EH (cell line): ENCODE measurements at regions not wholly inside any gene's neighbourhood (a gene's known extent, or its start where the extent isn't known, plus 50 kb on each side); places are given as distances from the start of the nearest gene placed in this dataset.
"Not testable (repeated sequence)": the region's sequence is repeated elsewhere in the genome, so short reads cannot be mapped to it uniquely, and the experiment has no call there.

Experiments
- DNase-seq: peaks from one replicate; pipeline ENCODE4 v3.0.0-alpha.2; 2015; ENCODE audit warnings: low read depth

GRCh38 chr5:101643794-101644193, 652.3 kb downstream of the SLCO4C1 start:
- DNase-seq = no peak

DNA sequence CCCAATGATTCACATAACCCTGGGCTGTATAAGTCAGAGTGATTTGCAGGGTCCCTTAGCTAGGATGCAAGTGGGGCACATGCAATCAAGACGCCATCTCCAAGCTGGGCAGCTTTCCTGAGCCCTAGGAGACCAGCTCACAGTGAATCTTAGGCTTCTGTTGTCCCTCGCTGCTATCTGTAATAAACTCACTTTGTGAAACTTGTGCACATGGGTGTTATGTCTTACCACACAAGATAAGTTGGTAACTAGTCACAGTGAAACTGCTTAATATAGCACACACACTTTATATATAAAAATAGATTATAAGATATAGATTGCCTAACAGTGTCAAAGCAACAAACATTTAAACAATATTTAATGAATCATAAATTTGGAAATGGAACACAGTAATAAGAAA, 658.5 kb downstream of the SLCO4C1 start:
- DNase-seq = no peak

- not testable (repeated sequence) for DNase-seq
These were observed 668.3 kb downstream of the SLCO4C1 start for GRCh38 chr5:101627770-101628169.

GRCh38 chr5:101626572-101626971, 669.5 kb downstream of the SLCO4C1 start:
- DNase-seq = no peak

DNA sequence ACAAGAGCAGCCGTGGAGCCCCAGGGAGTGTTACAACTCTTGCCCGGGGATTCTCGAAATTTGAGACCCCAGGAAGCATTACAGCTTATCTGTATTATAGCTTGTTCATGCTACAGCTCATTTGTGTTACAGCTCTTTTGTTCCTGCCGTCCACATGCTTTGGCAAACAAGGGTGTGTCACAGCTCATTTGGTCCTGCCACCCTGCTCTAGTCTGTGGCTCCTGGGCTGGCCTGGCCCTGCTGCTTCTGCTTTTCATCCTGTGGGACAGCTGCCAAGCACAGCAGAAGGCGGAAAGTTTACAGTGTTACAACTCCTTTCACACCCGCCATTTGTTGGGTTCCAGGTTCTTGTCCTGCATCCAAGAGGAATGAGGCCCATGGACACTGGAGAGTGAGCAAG, 685.0 kb downstream of the SLCO4C1 start:
- no peak for DNase-seq

DNA sequence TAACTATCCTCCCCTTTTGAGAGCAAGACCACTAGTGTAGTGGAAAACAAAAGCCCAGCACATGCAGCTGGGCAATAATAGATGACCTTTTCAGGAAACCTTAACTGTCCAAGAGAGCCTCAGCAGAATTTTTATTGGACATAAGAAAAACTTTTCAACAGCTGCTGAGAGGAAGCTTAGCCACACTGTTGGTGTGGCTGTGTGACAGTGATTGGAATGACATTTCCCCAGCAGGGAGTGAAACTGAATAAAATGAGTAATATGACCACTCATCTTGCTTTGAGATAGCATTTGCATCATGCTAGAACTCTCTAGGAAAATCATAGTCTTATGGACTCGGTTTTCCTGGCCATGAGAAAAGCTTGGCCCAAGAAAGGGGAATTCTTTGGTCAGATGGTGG, 687.8 kb downstream of the SLCO4C1 start:
- DNase-seq = peak; percentile 9

DNA sequence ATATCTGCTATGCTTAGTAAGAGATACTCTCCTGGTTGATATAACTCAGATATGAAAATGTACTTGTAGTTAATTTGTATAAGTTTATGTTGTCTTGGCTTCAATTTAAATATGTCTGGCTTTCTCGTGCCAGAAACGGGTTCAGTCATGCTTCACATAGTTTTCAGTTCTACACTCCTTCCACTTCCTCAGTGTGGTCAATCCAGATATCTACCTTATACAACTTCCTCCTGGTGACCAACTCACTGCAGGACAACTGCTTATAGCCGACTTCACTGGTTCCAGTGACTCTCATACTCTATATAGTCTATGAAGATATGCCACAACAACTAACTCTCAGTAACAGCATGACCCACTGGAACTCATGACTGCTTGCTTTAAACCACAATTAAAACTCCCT, 690.4 kb downstream of the SLCO4C1 start:
- no peak for DNase-seq

GRCh38 chr5:101600614-101601013, 695.5 kb downstream of the SLCO4C1 start:
- DNase-seq = no peak

DNA sequence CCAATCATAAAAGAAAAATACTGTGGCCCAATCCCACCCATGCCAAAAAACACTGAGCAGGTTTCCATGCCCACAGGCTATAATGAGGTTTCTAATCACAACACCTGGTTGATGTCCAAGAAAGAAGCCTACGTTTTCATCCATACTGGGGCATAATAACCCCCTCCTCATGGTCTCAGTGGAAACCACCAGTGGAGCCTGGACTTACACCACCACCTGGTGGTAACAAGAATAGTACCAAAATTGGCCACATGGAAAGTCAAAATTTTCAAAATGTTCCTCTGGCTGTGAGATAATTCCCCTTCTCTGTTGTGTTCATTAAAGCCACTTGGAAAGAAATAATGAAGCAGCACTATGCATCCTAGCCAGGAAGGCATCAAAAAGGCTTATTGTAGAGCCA, 687.3 kb upstream of the ST8SIA4 start:
- DNase-seq = no peak

DNA sequence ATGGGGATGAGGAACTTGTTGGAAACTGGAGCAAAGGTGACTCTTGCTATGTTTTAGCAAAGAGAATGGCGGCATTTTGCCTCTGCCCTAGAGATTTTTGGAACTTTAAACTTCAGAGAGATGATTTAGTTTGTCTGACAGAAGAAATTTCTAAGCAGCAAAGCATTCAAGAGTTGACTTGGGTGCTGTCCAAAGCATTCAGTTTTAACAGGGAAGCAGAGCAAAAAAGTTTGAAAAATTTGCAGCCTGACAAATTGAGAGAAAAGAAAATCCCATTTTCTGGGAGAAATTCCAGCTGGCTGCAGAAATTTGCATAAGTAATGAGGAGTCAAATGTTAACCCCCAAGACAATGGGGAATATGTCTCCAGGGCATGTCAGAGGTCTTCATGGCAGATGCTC, 682.3 kb upstream of the ST8SIA4 start:
- no peak for DNase-seq

GRCh38 chr5:101580591-101580990, 677.5 kb upstream of the ST8SIA4 start:
- no peak for DNase-seq

GRCh38 chr5:101574017-101574416, 670.9 kb upstream of the ST8SIA4 start:
- no peak for DNase-seq

- no peak for DNase-seq
These were observed 657.9 kb upstream of the ST8SIA4 start for GRCh38 chr5:101561018-101561417.

GRCh38 chr5:101543780-101544179, 640.7 kb upstream of the ST8SIA4 start:
- DNase-seq = no peak

DNA sequence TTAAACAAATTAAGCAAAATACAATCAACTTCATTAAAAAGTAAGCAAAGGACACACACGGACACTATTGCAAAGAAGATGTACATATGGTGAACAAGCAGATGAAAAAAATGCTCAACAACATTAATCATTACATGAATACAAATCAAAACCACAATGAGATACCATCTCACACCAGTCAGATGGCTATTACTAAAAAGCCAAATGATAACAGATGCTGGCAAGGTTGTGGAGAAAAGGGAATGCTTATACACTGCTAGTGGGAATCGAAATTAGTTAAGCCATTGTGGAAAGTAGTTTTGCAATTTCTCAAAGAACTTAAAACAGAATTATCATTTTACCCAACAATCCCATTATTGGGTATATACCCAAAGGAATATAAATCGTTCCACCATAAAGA, 636.2 kb upstream of the ST8SIA4 start:
- DNase-seq = no peak

DNA sequence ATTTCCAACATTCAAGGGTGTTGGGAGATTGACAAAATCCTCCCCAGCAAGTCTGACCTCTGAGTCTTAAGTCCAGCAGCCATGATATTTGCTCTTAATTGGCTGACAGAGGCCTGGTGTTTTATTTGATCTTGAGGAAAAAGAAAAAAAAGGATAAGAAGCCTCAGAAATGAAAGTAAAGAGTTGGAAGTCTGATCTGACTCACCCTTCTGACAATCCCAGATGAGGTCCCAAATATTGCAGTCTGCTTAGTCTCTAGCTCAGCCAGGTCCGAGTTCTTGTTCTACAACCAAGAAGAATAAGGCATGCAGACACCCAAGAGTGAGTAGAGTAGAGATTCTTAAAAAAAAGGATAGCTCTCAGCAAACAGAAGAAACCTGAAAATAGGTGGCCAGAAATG, 632.5 kb upstream of the ST8SIA4 start:
- peak; percentile 10 for DNase-seq

GRCh38 chr5:101534491-101535110, 631.5 kb upstream of the ST8SIA4 start:
- peak; percentile 3 for DNase-seq

DNA sequence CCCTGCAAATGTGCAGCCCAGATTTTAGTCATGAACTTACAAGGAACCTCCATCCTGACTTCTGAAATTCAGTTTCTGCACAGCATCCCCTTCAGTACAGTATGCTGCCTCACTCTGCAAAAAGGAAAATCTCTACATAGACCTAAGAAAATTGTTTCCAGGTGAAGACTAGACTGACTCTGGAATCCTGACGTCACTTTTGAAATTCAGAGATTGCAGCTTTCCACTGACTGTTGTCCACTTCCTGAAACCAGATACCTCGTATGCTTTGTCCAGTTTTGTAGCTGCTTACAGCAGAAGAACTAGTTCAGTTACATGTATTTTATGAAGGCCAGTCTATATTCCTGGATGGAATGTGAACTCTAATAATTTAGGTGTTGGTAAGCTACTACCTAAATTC, 629.3 kb upstream of the ST8SIA4 start:
- peak; percentile 3 for DNase-seq

DNA sequence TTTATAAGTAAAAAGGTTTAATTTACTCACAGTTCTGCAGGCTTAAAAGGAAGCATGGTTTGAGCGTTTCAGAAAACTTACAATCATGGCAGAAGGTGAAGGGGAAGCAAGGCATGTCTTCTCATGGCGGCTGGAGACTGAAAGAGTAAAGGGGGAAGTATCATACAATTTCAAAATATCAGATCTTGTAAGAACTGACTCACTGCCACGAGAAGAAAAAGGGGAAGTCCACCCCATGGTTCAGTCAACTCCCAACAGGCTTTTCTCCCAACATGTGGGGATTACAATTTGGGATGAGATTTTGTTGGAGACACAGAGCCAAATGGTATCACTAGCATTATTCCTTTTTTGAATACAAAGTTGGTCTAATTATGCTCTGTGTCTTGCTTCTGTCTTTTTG, 627.9 kb upstream of the ST8SIA4 start:
- DNase-seq = no peak

GRCh38 chr5:101529094-101529493, 626.0 kb upstream of the ST8SIA4 start:
- DNase-seq = not testable (repeated sequence)

DNA sequence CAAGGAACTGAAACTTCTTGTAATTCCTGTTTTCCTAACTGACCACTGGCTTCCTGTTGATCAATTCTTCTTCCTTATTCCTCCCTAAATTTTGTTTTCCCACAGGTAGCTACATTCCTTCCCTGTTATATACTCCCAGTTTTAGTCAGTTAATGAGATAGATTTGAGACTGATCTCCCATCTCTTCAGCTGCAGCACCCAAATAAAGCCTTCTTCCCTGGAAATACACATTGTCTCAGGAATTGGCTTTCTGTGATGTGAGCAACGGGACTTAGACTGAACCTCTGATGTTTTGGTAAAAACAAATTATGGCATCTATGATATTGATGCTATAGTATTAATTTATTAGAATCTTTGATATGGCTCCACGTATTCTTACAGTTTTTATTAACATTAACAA, 617.3 kb upstream of the ST8SIA4 start:
- DNase-seq = no peak

- no peak for DNase-seq
These were observed 614.7 kb upstream of the ST8SIA4 start for GRCh38 chr5:101517795-101518194.

DNA sequence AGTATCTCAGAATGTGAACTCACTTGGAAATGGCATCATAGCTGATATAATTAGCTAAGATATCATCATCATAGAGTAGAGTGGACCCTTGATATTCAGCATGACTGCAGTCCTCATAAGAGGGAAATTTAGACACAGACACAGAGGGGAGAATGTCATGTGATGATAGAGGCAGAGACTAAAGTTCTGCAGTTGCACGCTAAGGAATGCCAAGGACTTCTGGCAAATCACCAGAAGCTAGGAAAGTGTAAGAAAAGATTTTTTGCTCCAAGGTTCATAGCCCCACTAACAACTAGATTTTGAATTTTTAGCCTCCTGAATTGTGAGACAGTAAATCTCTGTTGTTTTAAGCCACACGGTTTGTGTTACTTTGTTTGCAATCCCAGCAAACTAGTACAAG, 612.6 kb upstream of the ST8SIA4 start:
- DNase-seq = no peak

DNA sequence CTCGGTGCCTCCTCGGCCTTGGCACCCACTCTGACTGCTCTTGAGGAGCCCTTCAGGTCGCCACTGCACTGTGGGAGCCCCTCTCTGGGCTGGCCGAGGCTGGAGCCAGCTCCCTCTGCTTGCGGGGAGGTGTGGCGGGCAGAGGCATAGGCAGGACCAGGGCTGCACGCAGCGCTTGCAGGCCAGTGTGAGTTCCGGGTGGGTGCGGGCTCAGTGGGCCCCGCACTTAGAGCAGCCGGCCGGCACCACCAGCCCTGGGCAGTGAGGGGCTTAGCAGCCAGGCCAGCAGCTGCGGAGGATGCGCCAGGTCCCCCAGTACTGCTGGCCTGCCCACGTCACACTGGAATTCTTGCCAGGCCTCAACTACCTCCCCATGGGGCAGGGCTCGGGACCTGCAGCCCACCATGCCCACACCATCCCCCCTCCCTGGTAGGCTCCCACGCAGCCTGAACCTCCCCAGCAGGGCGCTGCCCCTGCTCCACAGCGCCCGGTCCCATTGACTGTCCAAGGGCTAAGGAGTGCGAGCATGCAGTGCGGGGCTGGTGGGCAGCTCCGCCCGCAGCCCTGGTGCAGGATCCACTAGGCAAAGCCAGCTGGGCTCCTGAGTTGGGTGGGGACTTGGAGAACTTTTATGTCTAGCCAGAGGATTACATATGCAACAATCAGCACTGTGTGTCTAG, 602.9 kb upstream of the ST8SIA4 start:
- DNase-seq = no peak
